Activated CD4-positive, CD25-positive, alpha-beta regulatory T cell treated with anti-CD3 and anti-CD28 coated beads, Interleukin-2, amount 50 U/mL, for 72 hours (primary cell): ENCODE measurements at regions not wholly inside any gene's neighbourhood (a gene's known extent, or its start where the extent isn't known, plus 50 kb on each side); places are given as distances from the start of the nearest gene placed in this dataset.

Source experiments
- DNase-seq: peaks from one replicate; pipeline ENCODE4 v3.0.0; 2021

DNA sequence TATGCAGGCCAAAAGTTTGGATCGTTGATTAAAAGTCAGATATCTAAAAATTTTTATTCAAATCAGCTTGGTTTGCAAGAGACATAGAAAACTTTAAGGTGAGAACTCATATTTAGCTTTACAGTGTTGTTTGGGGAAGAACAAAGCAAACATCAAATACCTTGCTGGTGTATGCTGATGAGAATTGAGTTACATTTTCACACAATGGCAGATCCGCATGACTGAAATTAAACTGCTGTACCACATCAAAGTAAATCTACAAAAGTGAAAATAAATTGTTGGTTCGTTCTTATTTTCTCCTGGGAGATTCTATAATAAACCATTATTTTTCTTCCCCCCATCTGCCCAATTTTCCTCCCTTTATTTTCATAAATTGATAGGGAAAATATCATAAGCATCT lies 198.2 kb upstream of the PCSK5 start:
- no peak for DNase-seq

GRCh38 chr9:75695921-75696320 lies 194.6 kb upstream of the PCSK5 start:
- DNase-seq: no peak

GRCh38 chr9:75699017-75699416 lies 191.5 kb upstream of the PCSK5 start:
- DNase-seq: no peak

GRCh38 chr9:75699625-75700251 lies 190.7 kb upstream of the PCSK5 start:
- DNase-seq: no peak

DNA sequence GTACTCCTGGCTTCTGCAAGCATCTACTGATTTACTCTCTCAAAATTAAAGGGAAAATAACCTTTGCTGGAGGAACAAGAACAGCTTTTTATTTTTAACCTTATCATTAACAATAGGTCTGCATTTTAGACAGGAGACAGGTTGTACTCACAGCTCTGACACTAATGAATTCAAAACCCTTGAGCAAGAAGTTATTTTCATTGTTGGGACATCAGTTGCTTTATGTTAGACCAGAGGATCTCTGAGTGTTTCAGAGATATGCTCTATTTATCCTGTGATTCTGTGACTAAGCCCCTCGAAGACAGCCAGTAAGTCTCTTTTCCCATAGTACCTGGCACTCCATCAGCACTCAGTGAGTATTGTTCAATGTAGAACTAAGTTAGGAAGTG lies 190.2 kb upstream of the PCSK5 start:
- DNase-seq: no peak

- no peak for DNase-seq
These were observed 183.3 kb upstream of the PCSK5 start for GRCh38 chr9:75707191-75707590.

DNA sequence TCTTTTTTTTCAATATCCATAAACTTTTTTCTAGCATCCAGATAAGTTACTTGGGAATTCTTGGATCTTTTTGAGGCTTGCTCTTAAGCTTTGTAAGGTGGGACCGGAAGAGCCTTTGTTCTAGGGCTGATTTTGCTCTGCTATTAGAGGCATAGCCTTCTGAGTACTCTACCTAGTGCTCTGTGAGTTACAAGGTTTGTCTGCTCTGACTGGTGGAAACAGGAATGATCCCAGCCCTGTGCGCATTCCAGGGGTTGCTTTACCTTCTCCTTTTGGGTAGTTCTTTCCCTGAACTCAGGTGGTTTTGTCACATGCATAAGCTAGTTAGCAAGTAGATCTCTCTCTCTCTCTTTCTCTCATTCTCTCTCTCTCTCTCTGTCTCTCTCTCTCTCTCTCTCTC lies 180.8 kb upstream of the PCSK5 start:
- DNase-seq: no peak

- no peak for DNase-seq
These were observed 177.8 kb upstream of the PCSK5 start for GRCh38 chr9:75712700-75713099.

GRCh38 chr9:75713335-75713734 lies 177.1 kb upstream of the PCSK5 start:
- no peak for DNase-seq

DNA sequence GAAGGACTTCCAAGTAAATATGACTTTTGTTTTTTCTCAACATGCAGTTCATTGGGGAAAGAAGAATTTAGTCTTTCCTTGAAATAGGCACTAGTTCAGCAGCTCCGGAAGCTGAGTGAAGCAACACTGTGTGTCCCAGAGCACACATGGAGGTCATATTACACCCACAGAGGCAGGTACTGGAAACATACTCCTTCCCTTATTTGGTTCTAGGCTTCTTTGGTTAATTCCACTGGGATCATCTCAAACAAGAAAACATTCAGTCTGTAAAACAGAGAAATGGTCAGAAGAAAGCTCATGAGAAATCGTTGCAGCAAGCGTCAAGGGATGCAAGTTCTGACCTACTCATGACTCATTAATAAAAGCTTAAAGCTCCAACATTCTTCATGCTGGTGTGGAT lies 175.1 kb upstream of the PCSK5 start:
- no peak for DNase-seq

DNA sequence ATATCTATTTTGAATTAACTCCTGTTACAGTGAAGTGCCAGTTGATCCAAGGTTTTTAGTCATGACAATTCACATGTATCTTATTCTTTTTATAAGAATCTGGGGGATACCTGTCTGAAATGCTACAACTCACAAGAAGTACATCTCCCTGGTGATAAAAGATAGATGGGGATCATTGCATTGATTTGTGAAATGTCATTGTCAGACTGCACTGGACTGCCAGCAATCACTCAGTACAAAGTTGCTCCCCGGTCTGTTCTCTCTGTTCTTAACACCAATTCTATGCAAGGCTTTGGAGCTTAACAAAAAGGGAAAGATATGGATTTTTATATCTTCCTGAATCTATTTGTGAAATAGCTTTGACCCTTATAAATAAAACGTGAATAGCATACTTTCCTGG lies 171.8 kb upstream of the PCSK5 start:
- DNase-seq: no peak

GRCh38 chr9:75728391-75728790 lies 162.1 kb upstream of the PCSK5 start:
- no peak for DNase-seq

DNA sequence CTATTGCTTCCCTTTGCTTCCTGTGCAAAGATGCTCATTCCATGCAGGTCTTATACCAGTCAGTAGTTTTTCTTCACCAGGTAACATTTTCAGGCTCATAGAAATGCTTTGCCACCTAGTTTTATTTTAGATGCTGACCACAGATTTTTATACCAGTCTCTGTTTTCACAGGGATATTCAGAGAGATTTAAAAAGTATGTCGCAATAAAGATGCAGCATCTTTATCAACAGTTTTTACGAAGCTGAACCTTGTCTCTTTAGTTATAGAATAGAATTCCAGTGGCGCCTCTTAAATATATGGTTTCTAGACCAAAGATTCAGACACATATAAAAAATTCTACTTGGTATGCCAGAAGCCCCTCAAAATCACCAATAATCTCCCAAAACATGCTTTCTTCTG lies 155.7 kb upstream of the PCSK5 start:
- no peak for DNase-seq

DNA sequence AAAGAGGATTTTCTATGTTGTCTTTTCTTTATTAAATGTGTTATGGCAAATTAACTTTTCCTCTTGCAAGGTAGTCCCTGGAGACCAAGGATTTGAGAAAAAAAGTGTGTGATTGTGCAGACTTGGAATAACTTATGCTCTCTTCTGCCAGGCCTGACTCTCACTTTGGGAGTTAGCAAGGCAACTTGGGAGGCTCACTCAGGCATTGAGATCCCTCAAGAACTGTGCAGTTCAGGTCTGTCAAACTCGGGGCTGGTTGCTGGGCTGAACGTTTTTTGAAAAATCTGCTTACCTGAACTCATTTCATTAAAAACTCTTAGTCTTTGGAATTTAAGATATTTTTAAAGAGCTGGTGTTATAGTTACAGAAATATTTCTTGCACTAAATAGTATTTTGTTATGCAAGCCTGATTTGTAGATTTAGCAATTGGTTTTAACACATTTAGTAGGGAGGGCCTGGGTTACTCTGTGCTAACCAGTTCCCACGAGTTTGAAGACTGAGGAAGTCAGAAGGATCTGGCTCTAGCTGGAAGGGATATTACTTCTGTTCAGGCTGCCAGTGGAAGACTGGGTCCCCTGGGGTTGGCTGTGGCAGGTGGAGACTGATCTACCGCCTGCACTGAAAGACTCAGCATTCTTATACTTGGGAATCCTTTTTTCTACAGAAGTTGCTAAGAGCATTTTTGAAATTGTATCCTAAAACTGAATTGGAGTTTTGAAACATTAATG lies 150.4 kb upstream of the PCSK5 start:
- no peak for DNase-seq

- DNase-seq: no peak
These were observed 146.6 kb upstream of the PCSK5 start for GRCh38 chr9:75743855-75744254.

- no peak for DNase-seq
These were observed 136.4 kb upstream of the PCSK5 start for GRCh38 chr9:75754080-75754479.

GRCh38 chr9:75775166-75775565 lies 115.3 kb upstream of the PCSK5 start:
- DNase-seq: no peak

DNA sequence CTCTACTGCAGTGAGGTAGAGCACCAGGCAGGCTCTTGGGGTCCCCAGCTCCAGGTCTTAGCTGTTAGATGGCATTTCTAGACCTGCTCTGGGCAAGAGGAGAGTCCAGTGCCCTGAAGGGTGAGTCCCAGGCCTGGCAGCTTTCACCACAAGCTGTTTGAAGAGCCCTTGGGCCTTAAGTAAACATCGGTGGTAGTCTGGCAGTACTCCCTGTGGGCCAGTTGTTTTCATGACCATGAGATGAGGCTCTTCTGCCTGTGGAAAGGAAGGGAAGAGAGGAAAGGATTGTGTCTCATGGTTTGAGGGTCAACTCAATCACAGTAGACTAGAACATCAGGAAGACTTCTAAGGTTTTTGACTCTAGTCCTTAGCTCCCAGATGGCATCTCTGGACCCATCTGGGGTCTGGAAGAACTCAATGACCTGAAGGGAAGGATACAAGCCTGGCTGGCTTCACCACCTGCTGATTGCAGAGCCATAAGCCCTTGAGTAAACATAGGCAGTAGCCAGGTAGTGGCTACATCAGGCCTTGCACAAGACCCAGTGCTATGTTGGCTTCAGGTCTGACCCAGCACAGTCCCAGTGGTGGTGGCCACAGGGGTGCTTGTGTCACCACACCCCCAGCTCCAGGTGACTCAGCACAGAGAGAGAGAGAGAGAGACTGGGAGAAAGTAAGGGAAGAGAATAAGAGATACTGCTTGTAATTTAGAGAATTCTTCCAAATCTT lies 114.3 kb upstream of the PCSK5 start:
- DNase-seq: no peak

- DNase-seq: no peak
These were observed 110.3 kb upstream of the PCSK5 start for GRCh38 chr9:75780185-75780584.

DNA sequence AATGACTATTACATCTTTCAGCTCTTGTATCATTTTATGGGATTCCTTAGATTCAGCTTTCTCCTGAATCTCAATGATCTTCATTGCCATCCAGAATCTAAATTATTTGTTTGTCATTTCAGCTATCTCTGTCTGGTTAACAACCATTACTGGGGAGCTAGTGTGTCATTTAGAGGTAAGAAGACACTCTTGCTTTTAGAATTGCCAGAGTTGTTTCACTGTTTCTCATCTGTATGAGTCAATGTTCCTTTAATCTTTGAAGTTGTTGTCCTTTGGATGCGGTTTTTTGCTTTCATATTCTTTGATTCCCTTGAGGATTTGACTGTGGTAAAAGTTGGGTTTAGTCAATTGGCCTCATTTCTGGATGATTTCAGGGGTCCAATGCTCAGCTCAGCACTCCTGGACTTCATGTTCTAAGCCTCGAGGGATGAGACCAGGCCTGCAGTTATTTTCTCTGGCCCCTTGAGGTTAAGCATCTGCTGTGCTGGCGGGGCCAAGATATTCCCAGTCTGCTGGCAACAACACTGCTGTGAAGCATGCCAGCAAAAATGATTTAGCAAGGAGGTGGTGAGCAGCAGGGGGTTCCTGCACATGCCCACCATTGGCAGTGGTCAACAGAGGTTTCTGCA lies 102.4 kb upstream of the PCSK5 start:
- DNase-seq: no peak

DNA sequence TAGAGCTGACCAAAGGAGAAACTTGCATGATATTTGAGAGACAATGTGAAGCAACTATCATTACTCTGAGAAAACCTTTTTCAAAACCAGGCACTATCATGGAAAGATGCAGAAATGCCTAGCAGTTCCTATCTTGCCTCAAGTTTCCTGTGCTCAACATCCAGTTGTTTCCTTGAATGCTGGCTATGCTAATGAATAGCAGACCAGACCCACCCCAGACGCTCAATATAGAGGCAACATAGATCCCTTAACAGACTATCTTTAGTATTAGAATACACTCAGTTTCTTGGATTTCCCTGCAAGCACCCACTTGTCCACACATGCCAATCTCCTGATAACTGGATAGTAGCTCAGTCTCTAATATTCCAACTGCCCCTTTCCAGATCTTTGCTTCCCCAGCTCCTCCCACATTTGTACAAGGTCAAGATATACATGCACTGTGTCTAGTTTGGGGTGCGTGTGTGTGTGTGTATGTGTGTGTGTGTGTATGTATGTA lies 93.3 kb upstream of the PCSK5 start:
- DNase-seq: no peak

DNA sequence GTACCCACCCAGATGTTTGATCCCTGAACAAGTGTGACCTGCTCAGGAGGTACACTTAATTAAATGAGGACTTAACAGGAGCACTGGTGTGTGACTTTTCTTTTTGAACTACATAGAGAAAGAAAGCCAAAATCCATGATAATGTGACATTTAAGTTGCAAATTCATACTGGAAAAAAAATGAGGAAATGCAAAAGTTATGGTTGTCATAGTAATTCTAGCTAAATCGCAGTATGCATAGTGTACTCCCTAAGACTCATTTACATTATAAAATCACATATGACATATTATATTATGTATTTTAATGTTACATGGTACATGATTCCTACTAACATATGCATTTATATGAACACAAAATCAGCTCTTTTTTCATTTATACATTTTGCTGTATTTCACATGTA lies 92.0 kb upstream of the PCSK5 start:
- DNase-seq: no peak

- no peak for DNase-seq
These were observed 87.3 kb upstream of the PCSK5 start for GRCh38 chr9:75803130-75803529.

- no peak for DNase-seq
These were observed 80.4 kb upstream of the PCSK5 start for GRCh38 chr9:75810063-75810462.
